T-helper 22 cell (primary cell): ENCODE measurements at regions not wholly inside any gene's neighbourhood (a gene's known extent, or its start where the extent isn't known, plus 50 kb on each side); places are given as distances from the start of the nearest gene placed in this dataset.

Experiments used
- DNase-seq: peaks from one replicate; pipeline ENCODE4 v3.0.0-alpha.2; 2020; ENCODE audit warnings: low read depth

DNA sequence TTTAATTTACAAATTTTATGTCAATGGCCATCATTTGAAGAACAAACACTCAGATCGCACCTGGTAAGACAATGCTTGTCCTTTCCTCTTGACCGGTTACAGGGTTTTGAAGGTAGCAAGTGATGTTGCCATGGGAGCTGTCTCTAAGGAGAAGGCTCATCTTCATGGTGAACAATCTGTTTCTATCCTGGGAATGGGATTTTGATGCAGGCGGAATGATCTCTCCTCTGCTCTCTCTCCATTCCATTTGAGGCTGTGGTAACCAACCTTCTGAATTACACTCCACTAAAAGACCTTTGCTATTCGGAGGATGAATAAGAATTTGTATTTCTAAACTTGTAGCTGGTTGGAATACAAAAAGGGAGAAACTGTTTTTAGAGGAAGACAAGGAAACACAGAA is 57.9 kb upstream of the SLC5A9 start:
- no peak for DNase-seq

DNA sequence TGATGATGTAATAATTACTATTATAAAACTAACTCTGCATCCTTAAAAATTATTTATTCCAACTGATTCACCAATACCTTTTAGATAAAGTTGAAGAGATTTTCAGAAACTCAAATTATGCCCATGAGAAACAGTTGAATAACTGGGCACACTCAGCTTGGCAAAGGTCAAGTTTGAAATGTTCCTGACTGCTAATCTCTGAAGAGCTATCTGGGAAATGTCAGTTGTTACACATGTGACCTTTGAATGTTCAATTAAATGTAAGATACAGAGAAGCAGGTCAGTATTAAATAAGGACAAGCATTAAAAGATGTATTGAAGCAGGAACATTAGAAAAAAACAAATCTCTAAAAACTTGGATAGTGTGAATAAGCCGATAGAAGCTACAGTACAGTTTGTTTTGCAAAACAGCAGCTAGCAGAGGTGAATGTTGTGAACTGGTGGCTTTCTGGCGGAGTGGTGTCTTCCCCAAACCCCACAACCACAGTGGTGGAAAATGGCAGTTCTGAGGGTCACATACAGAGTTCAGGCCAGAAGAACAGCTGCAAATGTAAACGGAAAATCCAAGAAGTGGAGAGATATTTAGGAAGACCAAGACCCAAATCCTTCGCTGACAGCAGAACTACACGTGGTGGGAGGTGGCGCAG is 61.9 kb upstream of the SLC5A9 start:
- DNase-seq = no peak

DNA sequence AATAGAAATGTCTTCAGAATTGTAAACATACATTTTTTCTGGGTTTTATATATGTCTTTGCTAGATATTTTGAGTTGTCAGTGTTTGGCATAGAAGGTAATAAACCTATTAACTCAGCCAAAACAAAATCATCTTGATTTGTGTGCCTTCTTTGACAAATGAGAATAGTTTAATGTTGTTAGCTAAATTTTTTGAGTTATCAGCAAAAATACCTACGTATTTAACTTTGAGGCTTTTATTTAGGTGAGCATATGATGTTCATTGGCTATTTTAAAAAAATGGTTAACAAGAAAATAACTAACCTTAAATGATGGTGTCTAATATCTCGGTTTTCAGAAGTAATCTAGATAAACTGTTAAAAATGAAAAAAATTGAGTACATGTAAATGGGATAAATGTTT is 83.2 kb upstream of the SLC5A9 start:
- DNase-seq = no peak

DNA sequence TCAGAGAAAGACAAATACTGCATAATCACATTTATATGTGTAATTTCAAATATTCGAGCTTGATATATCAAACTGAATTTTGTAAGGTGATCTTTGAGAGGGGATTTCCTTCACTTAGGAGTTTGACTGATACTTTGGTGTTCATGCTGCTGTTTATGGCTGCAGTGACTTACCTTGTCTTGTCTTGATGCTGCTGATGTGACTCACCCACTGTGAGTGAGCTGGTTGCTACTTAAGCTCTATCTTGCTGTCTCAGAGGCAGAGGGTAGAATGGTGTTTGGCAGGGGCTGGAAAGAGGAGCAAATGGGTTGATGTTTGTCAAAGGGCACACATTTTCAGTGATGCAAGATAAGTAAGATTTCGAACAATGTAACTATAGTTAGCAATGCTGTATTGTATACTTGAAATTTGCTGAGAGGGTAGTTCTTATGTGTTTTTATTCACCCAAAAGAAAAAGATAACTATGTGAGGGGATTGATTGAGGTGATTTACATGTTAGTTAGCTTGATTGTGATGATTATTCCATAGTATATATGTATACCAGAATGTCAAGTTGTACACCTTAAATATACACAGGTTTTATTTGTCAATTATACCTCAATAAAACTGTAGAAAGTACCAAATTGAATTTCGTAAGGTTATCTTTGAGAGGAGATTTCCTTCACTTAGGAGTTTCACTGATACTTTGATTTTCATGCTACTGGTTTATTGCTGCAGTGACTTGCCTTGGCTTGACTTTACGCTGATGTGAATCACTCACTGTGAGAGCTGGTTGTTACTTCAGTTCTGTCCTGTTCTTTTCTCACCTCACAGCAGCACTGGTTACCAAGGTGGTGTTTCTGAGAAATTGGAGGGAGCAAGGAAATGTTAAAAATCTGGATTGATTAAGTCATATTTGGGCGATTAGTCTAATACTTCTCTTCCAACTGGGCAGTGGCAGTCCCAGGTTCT is 94.5 kb upstream of the SLC5A9 start:
- no peak for DNase-seq

DNA sequence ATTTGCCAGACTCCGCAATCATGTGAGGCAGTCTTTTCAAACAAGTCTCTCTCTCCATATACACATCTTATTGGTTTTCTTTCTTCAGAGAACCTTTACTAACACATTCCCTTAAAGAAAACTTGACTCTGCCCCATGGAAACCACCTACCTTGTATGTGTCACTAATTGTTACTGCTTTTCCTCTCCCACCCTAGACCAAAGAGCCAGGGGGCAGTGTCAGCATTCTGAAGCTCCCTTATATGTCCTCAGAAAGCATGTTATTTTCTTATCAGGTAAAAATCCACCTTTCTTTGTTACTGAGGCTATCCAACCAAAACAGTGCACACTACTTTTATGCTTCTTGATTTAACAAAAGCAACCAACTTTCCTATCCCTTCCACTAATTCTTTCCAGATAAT is 98.9 kb upstream of the SLC5A9 start:
- DNase-seq = no peak

DNA sequence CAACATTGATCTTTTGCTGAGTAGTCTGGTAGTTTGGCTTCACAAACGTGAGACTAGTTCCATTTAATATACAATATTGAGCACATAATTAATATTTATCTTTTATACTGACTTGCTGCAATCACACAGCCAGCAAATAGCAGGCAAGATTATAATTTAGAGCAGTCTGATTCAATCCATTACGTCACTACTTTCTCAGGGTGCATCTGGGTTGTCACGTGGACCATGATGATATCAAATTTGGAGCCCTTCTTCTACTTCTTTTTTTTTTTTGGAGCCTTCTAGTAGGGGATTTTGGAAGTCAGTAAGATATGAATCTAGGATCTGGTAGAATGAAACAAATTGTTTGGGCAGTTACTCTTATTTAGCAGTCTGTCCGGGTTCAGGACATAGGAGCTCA is 100.6 kb upstream of the SLC5A9 start:
- no peak for DNase-seq

DNA sequence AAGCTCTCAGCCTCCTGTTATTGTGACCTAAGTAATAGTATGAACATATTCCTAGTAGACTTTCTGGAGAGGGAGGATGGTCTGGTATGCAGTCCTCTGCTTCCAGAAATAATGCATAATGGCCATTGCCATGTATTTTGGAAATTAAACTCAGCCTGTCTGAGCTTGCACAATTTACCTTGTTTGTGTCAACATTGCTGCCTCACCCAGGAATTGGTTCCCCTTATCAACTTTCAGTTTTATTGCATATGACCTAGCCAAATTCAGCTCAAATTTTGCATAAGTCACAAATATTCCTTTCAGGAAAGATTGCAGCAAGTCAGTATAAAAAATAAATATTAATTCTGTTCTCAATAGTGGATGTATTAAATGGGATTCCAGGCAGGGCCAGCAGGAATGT is 101.9 kb upstream of the SLC5A9 start:
- DNase-seq = no peak

DNA sequence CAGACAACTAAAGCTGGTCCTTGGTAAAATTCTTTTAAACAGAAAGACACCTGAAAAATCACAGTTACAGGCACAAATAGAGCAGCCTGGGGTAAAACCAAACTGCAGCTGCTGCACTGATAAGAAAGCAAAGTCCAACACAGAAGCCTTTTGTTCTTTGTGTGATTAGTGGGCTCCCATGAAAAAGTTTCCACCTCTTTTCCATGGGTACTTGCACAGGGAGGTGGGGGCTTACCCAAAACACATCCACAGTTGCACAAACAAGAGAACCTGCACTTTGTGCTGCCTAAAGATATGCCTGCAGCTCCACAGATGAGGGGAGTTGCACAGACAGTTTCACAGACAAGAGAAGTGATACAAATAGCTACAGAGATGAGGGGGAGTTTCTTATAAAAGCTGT is 106.7 kb upstream of the SLC5A9 start:
- DNase-seq = no peak

DNA sequence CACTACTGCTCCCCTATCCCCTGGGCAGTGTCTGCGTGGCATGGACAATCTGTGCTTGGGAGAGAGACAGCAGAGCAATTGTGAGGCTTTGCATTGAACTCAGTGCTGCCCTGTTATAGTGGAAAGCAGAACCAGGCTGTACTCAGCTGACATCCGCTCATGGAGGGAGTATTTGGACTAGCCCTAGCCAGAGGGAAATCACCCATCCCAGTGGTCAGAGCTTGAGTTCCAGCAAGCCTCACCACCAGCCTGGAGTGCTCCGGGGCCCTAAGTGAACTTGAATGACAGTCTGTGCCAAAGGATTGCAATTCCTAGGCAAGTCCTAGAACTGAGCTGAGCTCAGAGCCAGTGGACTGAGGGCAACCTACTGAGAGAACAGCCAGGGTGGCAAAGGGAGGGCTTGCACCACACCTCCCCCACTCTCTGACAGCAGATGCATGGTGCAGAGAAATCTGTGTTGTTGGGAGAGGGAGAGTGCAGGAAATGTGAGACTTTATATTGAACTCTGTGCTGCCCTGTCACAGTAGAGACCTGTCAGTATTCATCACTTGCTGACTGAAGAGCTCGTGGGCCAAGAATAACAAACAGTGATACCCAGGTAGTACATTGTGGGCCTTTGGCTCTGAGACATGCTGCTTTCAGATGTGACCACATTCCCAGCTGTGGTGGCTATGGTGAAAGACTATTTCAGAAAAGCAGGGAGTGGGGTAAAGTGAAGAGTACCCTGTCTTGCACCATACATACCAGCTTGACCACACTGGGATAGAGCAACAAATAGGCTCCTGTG is 107.7 kb upstream of the SLC5A9 start:
- DNase-seq = no peak

DNA sequence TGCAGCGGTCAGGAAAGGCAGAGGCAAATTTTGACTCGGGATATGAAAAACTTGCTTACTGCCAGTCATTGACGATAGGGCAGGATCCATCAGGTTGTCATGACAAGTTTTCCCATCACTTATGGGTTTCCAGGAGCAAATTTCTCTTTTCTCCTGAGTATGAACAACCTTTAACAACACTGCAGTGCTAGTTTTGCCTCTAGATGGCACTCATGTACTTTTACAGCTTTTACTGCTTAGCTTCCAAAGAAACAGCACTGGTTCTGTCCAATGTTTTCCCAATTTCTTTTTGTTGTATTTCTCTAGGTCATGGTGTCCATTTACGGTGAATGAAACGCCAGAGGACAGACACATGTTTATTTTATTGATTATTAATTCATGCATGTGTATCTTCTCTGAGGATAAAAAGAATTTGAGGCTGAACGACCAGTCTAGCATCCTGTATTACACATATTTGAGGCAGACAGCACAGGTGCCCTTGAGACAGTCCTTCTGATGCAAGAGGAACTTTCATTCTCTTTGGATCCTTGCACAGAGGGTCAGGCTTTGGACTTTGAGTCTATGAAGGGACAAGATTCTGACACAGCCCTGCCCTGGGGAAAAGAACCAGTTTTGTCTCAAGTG is 112.3 kb upstream of the TRABD2B start:
- no peak for DNase-seq

DNA sequence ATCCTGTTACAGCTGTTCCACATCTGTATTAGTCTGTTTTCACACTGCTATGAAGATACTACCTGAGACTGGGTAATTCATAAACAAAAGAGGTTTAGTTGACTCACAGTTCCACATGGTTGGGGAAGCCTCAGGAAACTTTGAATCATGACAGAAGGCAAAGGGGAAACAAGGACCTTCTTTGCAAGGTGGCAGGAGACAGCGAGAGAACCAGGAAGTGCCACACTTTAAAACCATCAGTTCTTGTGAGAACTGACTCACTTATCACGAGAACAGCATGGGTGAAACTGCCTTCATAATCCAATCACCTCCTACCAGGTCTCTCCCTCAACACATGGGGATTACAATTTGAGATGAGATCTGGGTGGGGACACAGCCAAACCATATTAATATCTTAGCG is 110.3 kb upstream of the TRABD2B start:
- DNase-seq = no peak

DNA sequence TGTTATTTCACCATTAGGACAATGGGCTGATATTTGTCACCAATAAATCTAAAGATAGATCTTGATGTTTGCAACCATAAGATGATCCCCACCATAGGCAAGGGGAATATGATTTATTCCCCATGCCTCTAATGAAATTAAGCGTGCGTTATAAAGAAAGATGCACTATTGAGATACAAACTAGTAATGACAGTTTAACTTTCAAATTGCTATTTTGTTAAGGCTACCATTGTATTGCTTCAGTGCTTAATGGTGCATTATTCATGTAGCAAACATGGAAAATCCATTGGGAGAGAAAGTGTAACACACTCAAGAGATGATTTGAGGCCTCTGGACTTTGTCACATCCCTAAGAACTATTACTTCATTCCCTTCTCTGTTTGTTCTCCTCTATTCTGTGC is 108.9 kb upstream of the TRABD2B start:
- DNase-seq = no peak

DNA sequence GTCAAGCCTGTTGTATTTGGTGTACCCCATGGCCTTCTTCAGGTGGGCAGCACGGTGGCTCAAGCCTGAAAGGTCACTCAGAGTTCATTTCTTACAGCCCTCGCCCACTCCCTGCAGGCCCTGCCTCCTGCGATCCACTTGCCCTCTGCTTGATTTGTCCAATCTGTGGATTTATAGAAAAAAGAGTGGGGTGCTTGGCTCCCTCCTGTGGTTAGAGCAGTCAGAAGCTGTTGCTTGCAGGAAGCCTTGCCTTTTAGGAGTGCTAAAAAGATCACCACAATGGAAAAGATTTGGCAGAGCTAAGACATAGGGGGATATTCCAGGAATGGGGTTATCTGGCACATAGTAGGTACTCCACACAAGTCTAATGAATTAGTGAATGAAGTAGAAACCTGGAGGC is 108.0 kb upstream of the TRABD2B start:
- DNase-seq = no peak

DNA sequence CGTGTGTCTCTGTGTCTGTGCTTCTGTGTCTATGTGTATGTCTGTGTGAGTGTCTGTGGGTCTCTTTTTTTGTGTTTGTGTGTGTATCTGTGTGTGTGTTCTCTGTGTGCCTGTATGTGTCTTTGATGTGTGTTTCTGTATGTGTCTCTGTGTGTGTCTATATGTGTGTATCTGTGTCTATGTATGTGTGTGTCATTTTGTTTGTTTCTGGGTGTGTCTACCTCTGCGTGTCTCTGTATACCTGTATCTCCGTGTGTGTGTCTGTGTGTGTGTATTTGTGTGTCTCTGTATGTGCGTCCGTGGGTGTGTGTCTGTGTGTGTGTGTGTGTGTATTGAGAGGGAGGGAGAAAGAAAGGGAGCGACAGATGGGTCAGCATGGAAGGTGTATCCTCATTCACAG is 106.3 kb upstream of the TRABD2B start:
- no peak for DNase-seq

DNA sequence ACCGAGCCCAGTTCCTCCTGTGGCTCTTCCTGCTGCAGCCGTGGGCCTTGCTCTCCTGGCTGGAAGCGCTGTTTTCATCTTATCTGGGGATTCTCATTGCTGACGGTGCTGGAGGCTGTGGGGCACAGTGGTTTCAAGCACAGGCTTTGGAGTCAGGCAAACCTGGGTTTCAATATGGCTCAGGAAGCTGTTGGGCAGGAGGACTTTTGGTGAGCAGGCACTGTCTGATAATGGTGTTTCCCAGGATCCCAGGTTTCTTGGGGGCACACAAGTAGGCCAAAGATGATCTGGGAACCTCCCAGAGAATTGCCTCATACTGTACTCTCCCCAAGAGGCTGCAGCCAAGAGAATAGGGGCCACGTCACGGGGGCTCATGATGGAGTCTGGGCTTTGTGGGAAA is 105.6 kb upstream of the TRABD2B start:
- no peak for DNase-seq

DNA sequence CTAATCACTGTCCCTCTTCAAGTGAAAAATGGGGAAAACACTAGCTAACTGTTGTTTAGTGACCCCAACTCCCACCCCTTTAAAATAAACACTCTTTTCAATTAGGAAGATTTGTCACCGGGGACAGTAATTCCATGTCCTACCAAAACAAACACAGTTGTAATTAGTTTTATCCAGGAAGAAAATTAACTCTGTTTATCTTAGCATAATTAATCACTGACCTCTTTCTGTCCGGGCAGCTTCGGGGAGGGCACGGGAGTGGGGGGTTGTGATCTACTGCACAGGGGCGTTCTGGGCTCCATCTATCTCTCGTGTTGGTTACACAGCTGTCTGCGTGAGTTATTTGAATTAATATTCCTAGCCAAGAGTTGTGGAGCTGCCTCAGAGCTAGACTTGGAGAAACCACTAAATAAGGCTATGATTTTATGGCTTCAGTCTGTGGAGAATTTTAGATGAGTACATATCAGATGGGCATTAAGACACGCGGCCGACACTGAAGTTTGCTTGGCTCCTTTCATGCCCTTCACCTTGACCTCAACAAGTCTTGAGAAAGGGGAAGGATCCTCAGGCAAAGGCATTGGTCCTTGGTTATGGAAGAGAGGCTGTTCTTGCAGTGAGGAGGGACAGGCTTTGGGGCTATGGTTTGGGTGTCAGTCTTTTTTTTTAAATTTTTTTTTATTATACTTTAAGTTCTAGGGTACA is 102.0 kb upstream of the TRABD2B start:
- no peak for DNase-seq

DNA sequence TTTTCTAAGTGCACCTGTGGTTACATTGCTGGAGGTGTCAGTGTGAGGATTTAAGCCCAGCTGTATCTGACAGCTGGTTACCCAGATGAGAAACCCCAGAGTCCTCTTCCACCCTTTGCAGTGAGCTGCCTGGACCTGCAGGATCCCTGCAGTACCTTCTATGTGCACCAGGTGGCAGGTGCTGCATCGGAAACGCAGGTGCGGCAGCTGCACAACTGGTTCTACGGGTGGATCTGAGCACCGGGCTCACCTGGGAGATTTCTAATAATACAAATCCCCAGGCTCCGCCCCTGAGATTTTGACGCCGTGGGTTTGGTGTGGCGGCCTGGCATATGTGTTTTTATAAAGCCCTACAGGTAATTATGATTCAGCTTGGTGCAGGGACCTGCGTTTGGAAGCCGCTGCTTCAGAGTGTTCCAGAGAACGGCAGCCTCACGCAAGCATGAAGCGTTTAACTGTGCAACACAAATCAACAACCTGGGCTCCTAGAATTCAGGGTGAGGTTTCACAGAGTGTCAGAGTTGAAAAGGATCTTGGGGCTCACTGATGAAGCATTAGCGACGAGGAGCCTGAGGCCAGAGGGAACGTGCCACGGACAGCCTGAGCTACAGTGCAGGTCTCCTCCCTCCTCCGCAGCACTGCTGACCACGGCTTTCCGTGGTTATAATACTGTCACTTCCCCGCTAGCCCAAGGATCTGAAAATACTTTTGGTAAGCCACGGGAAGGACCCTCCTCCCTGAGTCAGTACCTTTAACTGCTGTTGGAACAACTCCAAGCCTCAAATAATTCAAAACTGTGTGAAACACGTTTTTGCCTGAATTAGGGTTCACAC is 96.7 kb upstream of the TRABD2B start:
- DNase-seq = peak; percentile 19

DNA sequence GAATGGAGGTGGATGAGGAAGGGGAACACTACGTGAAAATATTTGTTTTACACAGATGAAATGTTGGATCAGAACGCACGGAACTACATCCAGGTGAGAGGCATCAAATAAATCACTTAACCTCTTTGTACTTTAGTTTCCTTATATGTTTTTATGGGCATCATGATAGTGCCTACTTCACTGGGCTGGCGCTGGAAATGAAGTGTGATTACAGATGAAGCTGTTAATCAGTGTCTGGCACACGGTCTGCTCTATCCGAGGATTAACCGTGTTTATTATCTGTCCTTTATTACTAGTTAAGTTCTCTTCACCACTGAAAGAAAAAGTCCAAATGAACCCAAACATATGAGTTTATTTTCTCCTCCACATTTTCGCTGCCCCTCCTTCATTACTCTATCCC is 96.0 kb upstream of the TRABD2B start:
- DNase-seq = no peak

DNA sequence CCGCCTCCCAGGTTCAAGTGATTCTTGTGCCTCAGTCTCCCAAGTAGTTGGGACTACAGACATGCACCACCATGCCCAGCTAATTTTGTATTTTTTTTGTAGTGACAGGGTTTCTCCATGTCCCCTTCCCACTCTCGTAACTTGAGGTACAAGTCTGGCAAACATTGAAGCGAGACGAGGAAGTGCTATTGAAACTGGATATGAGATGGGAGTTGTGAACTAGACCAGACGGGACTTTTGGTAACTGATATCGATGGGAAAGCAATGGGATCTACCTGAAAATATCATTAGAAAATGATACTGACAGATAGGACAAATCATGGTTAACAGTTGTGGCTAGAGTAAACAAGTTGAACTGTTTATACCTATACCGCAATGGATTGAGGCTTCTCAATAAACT is 95.2 kb upstream of the TRABD2B start:
- no peak for DNase-seq

DNA sequence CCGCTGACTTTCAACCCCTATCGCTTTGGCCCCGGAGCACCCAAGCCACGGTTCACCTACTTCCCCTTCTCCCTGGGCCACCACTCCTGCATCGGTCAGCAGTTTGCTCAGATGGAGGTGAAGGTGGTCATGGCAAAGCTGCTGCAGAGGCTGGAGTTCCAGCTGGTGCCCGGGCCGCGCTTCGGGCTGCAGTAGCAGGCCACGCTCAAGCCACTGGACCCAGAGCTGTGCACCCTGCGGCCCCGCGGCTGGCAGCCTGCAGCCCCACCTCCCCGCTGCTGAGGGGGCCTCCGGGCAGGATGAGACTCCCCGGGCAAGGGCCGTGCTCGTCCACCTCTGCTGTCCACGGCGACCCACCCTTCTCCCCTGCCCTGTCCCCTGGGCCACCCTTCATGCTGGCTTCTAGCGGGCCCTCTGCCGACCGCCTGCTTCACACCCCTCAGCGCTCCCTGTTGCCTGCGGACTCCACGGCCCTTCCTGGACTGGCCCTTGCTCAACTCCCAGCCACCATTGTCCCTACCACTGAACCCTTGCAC is 92.2 kb upstream of the TRABD2B start:
- no peak for DNase-seq

DNA sequence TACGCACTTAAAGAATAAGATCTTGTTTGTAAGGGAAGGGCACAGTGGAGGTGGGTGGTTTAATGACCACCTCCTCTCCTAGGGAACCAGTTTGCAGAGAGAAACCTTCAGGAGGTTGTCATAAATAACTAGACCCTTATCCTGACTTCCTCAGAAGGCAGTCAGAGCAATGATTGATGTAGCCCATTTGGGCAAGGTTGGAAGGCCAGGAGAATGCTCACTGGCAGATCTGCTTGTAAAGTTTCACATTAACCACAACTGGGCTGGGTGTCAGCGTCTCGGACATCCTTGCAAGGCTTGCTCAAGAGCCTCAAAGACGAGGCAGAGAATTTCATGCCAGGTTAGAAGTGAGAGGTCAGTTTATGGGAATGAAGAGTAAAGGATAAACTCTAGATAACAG is 87.6 kb upstream of the TRABD2B start:
- DNase-seq = no peak
